Astrocyte of the cerebellum (primary cell): ENCODE measurements at regions not wholly inside any gene's neighbourhood (a gene's known extent, or its start where the extent isn't known, plus 50 kb on each side); places are given as distances from the start of the nearest gene placed in this dataset.

Source experiments
- DNase-seq: peaks from one replicate; pipeline ENCODE4 v3.0.0-alpha.2; 2011; ENCODE audit warnings: low read depth
- H3K4me3 ChIP-seq: 2 replicates; pipeline ENCODE4 v1.5.1; 2011; ENCODE audit warnings: mild to moderate bottlenecking, low read depth, low read length, moderate library complexity
- CTCF ChIP-seq: IDR thresholded peaks from 2 replicates; pipeline ENCODE4 v1.5.1; 2012; ENCODE audit warnings: low read length, low read depth, moderate library complexity, mild to moderate bottlenecking; ENCODE audit errors: missing control alignments
- in situ Hi-C: cut with HindIII; loops from 2 replicates; pipeline ENCODE4 v1.10.0; 2017; ENCODE audit warnings: low sequenced_read_pairs

- TF ChIP-seq CTCF = no peak
- in situ Hi-C loops = no loop called here
- H3K4me3 ChIP-seq = no peak overlapping the region
- DNase-seq = no peak
Observed at GRCh38 chr2:137842430-137842829, 121.8 kb upstream of the HNMT start.

GRCh38 chr2:137842952-137843351, 121.3 kb upstream of the HNMT start:
- TF ChIP-seq CTCF = no peak
- no peak overlapping the region for H3K4me3 ChIP-seq
- in situ Hi-C loops = no loop called here
- no peak for DNase-seq

GRCh38 chr2:137845422-137845821, 118.9 kb upstream of the HNMT start:
- no peak overlapping the region for H3K4me3 ChIP-seq
- in situ Hi-C loops = no loop called here
- TF ChIP-seq CTCF = no peak
- DNase-seq = no peak

- DNase-seq = no peak
- TF ChIP-seq CTCF = no peak
- no peak overlapping the region for H3K4me3 ChIP-seq
- in situ Hi-C loops = no loop called here
Observed at GRCh38 chr2:137846993-137847392, 117.3 kb upstream of the HNMT start.

GRCh38 chr2:137847443-137847842, 116.8 kb upstream of the HNMT start:
- in situ Hi-C loops = no loop called here
- TF ChIP-seq CTCF = no peak
- no peak overlapping the region for H3K4me3 ChIP-seq
- DNase-seq = no peak

- H3K4me3 ChIP-seq = no peak overlapping the region
- in situ Hi-C loops = no loop called here
- no peak for DNase-seq
- no peak for TF ChIP-seq CTCF
Observed at GRCh38 chr2:137857881-137858280, 106.4 kb upstream of the HNMT start.

- H3K4me3 ChIP-seq = no peak overlapping the region
- TF ChIP-seq CTCF = no peak
- in situ Hi-C loops = no loop called here
- DNase-seq = no peak
Observed at GRCh38 chr2:137862651-137863050, 101.6 kb upstream of the HNMT start.
